HG03060 (cell line): ENCODE measurements at regions not wholly inside any gene's neighbourhood (a gene's known extent, or its start where the extent isn't known, plus 50 kb on each side); places are given as distances from the start of the nearest gene placed in this dataset.

ENCODE experiments used
- ATAC-seq: cut with Tn5 transposase; IDR thresholded peaks from one replicate; pipeline ENCODE4 v1.9.1; 2021; ENCODE audit warnings: low read depth, moderate number of reproducible peaks; ENCODE audit not compliant: unreplicated experiment

DNA sequence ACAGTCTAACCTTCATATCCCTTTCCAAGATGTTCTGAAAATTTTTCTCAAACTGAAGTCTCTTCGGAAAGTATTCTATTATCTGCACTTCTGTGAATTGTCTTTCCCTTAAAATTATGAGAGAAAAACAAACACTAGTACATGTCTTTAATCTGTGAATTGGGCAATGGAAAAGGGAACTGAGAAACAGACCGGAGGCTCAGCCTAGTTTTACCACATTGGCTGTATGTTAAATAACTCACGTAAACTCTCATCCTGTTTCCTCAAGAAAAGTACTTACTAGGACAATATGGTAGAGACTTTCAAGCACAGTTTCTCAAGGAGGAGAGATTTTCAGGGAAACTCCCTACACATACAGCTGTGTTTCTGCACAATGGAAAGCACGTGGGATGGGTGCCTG lies 982.2 kb upstream of the SEMA6D start:
- ATAC-seq, result no peak

DNA sequence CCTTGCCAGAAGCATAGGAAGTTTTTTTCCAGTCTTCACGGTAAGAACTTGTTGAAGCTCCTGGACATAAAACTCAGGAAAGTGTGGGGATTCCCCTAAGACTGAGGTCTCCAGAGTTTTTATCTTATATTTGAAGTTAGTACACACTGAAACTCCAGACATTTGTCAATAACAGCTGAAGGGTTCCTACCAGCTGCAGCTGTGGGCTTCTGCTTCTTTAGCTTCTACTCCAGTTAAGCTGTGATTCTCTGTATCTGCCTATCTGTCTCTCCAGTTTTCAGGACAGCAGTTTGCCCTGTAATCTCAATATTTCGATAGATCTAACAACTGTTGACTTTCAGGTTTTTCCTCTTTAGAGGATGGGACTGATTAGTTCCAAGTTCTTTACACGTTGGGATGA lies 966.0 kb upstream of the SEMA6D start:
- no peak for ATAC-seq

DNA sequence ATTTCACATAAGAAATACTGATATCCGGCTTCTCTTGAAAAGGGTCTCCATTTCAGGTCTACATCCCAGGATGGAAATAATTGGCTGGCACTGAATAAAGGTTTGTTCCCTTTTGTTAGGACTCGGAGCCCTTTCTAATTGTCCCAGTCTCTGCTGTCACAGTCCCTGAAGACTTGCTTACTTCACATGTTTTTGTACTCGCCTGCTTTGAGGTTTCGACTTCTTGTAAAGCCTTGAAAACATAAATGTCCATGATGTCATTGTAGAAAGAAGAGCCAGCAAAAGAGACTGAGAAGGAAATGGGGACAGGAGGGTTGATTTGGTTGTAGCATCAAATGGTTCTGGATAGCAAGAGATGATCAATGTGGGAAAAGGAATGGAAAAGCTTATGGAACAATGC lies 963.4 kb upstream of the SEMA6D start:
- ATAC-seq, result no peak

DNA sequence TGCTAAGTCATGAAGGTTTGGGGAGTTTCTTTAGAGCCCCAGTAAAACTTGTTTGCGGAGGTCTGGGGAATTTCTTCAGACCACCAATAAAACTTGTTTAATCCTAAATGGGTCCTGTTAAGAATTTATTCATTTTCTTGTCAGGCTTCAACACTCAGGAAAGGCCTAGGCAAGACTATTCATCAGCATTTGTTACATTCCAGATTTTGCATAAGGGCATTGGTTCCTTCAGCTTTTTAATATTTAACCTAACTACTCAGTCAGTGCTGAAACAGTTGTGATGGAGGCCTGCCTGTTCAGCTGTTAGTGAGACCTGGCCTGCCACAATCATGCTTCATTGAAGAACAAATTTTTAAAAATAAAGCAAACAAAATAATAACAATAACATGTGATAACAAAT lies 954.2 kb upstream of the SEMA6D start:
- ATAC-seq, result no peak

DNA sequence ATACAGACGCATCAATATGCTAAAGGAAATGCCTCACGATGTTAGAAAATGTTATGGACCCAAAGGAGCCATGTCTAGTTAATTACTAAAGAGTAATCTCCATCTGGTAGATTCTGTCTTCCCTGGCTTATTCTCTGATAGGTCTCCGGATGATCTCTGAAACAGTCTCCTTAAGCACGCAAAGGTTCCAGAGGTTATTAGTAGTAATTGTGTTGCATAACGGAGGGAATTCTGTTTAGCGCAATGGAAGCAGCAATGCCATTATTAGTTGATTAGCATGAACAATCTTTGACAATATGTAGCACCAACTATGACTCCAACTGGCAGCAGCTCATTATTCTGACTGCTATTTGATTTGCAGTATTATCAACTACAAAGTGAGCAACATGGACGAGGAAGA lies 952.5 kb upstream of the SEMA6D start:
- ATAC-seq, result no peak

DNA sequence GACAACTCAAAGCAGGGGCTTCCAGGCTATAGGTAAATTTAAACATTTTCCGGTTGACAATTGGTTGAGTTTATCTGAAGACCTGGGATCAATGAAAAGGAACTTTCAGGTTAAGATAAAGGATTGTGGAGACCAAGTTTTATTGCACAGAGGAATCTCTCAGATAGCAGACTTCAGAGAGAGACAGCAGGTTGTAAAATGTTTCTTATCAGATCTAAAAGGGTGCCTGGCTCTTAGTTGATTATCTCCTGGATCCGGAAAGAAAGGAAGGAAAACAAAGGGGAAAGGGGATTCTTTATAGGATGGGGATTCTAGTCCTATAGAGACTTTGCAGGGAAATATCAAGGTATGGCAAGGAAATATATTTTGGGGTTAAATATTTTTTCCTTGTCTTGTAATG lies 951.3 kb upstream of the SEMA6D start:
- no peak for ATAC-seq

DNA sequence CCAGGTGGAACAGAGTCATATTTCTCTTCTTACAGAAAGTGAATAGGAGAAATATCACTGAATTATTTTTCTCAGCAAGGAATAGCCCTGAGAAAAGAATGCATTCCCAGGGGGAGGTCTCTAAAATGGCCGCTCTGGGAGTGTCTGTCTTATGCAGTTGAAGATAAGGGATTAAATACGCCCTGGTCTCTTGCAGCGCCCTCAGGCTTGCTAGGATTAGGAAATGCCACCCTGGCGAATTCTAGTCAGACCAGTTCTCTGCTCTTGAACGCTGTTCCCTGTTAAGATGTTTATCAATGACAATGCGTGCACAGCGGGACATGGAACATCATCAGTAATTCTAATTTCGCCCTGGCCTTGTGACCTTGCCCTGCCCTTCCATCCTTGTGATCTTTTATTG lies 949.0 kb upstream of the SEMA6D start:
- no peak for ATAC-seq

DNA sequence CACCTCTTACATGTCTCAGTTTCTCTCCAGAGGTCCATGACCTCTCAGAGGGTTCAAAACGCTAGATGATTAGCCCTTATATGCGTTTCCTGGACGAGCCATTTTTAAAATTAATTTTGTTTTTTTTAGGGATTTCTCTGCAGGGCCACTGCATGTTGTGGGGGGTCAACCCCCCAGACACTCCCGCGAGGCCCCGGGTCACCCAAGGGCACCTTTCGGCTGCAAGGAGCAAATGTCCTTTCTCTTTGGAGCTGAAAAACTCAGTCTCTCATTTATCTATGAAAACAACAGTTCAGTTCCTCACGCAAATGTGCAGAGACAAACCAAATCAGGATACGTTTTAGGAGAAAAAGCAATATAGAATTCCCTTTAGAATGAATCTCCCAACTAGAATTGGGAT lies 944.3 kb upstream of the SEMA6D start:
- no peak for ATAC-seq

DNA sequence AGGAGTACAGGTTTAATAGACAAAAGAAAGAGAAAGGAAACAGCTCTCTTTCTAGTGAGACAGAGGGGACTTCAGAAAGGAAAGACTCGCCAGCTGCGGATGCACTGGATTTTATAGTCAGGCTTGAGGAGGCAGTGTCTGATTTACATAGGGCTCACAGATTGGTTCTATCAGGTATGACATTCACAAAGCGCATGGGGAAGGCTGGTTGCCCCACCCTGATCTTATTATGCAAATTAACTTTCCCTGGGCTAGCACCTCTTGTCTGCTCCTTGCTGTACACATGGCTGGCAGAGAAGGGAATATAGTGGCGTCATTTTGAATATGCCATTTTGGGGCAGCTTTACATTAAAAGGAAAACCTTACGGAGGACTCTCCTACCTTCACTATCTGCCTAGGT lies 938.4 kb upstream of the SEMA6D start:
- ATAC-seq, result no peak

DNA sequence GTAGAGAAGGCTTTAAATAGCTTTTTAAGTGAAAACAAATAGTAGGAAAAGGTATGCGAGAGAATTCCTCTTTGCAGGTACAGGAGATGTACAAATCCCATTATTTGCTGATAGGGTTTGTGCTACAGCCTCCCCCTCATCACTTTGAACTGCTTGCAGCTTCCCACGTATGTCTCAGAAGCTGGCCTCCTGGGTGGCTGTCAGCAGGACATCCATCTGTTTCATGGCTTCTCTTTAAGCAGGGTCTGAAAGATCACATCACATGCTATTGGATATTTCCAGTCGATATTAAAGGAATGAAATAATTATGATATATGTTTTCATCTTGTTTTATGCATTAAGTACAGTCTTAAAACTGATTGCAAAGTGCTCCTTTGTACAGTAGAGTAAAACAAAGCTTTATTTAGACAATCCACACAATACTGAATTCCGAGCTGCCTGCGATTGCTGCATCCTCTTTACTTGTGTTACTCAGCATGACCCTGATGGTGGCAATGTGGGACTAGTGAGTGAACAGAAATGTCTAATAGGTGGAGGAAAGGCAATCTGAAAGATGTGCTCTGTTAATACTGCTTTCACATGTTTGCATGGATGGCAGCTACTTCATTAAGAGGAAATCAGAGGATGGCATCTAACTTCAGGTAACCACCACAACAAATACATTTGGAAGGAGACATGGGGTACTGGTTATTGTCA lies 930.6 kb upstream of the SEMA6D start:
- ATAC-seq, result no peak

DNA sequence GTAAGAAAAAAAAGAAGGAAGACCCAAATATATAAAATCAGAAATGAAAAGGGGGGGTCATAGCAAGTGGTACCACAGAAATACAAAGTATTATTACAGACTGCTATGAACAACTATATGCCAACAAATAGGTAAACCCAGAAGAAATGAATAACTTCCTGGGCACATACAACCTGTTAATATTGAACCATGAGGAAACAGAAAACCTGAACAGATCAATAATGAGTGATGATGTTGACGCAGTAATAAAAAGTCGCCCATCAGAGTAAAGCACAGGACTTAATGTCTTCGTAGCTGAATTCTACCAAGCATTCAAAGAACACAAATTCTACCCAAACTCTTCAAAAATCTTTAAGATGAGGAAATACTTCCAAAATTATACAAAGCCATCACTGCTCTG lies 921.6 kb upstream of the SEMA6D start:
- no peak for ATAC-seq

DNA sequence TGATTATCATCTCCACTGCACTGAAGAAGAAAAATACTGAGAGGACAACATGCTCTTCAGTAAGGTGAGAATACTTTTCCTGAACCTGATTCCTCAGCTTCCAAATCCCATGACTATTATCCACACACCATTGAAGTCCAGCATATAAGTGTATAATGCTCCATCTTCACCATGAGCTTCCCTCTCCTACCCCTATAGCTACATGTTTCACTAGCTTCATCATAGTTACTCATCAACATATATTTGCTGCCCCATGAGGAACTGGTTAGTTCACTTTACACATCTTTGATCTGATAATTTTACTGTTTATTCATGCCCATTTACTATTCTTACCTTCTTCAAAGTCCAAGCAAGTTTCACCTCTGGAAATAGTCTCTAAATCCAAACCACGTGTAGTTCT lies 908.5 kb upstream of the SEMA6D start:
- no peak for ATAC-seq

DNA sequence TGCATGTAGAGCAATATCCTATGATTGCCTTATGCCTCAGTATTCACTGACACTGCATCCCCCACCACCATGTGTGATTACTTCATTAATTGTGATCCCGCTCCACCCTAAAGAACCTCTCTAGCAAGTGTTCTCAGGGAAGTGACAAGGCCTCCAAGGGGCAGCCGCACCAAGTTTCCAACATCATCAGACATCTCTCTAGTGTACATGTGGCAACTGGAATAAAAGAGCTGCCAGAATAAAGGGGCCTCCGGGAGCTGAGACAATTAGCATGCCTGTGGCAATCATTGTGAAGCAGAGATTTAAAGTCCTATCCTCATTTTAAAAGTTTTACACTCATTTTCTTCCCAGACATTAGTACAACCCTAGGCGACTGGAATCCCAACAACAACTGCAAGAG lies 902.1 kb upstream of the SEMA6D start:
- no peak for ATAC-seq

DNA sequence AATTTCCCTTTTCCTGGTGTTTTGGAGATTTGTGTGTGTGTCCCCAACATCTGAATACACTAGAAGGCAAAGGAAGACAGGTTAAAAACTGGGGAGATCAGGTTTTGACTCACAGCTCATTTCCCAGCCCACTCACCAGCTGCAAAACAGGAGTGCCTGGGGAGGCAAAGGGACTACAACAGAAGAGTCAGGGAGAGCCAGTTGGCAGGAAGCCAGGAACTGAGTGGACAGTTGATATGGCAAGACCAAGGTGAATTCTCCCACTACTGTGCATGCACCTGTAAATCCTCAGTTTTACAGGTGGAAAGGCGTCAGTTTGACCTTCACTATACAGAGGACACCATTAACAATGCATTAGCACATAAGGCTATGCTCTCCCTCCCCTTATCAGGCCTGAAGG lies 901.5 kb upstream of the SEMA6D start:
- no peak for ATAC-seq

DNA sequence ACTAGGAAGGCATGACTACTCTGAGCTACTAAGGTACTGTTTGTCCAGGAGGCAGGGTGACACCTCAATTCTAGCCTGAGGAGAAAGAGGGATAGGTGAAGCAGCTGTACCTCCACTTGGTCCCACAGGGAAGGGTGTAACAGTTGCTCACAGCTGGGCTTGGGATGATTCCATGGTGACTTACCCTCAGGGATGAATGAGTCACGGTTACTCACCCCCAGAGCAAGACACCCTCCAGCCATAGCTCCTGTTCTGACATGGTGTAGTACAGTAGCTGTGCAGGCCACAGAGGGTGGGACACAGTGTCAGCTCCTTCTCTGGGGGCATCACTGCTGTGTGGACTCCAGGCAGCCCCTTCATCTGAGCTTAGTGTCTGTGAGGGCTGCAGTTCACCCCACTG lies 868.6 kb upstream of the SEMA6D start:
- no peak for ATAC-seq

DNA sequence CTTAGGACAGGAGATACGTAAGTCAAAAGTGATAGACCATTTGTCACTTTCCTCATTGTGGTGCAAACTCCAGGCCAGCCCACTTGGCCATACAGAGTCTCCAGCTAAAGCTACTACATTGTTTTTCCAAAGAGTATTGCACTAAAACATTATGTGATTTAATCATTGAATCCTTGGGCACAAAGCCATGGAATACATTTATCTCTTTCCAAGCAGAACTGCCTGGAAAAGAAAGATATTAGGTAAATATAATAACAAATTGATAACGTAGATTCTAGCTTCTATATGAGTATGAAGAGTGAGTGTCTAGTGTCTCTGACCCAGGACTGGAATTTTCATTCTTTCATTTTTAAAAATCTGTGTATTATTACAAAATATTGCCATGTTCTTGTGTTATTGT lies 863.7 kb upstream of the SEMA6D start:
- no peak for ATAC-seq

DNA sequence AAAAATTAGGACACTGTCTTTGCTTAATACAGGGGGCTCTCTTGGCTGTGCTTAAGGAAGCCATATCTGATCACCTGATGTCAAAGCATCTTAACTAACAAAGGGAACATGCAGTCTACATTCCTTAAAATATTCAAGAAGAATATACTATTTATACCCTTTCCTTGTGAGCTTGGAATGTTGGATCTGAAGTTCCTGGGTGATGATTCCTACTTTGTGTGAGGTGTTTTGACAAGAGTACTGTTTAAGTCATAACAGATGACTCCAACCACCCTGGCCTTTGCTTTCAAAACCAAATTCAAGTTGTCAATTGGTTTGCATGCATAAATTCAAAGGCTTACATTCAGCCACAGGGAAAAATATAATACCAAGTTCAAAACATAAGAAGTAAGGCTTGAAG lies 862.7 kb upstream of the SEMA6D start:
- ATAC-seq, result no peak

DNA sequence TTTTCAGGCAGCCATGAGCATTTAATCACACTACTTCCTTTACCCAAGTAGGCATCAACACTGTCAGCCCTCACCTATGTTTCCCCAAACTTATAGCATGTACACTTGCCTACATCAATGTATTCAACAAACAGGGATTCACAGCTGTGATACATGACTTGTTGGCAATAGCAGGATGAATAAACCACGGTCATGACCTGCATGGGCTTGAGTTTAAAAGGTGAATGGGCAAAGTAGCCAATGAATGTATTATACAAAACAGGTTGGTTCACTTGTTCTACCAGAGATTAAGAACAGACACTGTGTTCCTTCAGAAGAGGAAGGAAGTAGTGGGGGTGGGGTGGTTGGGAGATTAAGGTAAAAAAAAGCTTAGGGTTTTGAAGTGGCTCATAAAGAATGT lies 861.9 kb upstream of the SEMA6D start:
- no peak for ATAC-seq

DNA sequence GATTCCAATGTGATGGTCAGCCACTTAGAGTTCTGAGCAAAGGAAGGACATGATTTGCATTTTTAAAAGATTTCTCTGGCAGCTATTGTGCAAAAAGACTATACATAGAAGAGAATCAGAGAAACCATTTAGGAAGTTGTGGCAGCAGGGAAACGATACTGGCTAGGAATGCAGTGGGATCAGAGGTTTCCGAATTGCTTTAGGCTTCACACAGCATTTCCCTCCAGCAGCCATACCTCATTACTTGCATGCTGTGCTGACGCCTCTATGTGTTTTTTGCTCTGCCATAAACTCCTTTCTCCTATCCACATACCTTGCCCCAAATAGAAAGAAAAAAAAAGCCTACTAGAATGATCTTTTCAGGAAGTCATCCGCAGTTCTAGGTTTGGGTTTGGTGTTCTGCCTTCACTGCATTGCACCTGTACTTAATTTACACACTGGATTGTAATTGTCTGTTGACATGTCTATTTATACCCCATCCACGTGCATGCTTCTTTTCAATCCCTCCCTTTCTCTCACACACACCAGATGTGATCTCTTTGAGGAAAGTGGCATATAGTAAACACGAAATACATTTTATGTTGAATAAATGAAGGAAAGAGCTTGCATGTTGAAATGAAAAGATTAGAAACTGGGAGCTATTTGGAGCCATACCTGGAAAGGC lies 860.3 kb upstream of the SEMA6D start:
- no peak for ATAC-seq

DNA sequence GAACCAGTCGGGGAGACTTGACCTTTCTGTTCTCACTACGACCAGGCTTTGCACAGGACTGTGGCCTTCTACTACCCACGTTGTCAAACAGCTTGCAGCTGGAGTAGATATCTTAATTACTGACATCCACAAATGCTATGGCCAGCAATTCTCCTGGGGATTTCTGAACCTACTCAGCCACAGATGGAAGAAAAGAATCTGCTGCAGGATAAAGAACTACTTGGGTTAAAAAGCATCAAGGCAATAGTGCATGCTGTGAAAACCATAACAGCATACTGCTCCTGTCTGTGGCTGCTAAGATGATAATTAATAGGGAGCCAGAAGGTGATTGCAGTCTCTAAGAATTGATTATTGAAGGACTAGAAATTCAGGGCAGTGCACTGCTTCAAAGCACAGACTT lies 859.2 kb upstream of the SEMA6D start:
- no peak for ATAC-seq

DNA sequence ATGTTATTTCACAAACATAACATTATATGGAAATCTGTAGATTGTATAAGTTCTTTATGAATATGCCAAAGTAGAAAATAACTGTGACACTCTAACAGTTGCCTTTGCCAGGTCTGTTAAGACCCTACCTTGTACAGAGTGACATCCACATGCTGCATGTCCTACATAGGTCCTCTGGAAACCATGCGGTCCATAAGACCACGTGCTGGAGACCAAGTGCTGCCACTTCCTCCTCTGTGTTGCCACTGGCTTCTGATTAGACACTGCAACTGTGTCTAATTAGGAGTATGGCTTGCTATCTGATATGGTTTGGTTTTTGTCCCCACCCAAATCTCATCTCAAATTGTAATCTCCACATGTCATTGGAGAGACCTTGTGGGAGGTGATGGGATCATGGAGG lies 855.5 kb upstream of the SEMA6D start:
- no peak for ATAC-seq

DNA sequence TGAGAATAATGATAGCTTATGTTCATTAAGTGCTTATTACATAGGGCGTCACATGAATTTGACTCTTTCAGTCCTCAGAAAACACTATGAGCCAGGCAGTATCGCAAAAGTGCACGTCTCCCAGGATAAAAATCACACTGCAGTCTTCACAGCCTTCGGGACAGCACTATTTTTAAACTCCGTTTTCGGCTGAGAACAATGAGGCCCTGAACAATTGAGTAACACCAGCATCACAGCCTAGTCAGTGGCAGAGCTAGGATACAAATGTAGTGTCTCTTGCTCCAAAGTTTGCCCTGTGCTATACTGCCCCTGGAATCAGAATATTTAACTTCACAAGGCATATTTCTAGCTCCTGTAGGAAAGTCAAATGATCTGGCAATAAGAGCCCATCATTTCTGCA lies 852.1 kb upstream of the SEMA6D start:
- ATAC-seq, result no peak
